T-helper 2 cell treated with Interferon-gamma antibody and Interleukin-4, amounts not matched to agents 100 ng/mL and 5 ng/mL, for 36 hours (primary cell): ENCODE measurements at regions not wholly inside any gene's neighbourhood (a gene's known extent, or its start where the extent isn't known, plus 50 kb on each side); places are given as distances from the start of the nearest gene placed in this dataset.

ENCODE experiments used
- intact Hi-C: fragments of 100-400 bp; cut with micrococcal nuclease; formaldehyde crosslinking; loops from one replicate; pipeline ENCODE4 v1.15.1; 2023

DNA sequence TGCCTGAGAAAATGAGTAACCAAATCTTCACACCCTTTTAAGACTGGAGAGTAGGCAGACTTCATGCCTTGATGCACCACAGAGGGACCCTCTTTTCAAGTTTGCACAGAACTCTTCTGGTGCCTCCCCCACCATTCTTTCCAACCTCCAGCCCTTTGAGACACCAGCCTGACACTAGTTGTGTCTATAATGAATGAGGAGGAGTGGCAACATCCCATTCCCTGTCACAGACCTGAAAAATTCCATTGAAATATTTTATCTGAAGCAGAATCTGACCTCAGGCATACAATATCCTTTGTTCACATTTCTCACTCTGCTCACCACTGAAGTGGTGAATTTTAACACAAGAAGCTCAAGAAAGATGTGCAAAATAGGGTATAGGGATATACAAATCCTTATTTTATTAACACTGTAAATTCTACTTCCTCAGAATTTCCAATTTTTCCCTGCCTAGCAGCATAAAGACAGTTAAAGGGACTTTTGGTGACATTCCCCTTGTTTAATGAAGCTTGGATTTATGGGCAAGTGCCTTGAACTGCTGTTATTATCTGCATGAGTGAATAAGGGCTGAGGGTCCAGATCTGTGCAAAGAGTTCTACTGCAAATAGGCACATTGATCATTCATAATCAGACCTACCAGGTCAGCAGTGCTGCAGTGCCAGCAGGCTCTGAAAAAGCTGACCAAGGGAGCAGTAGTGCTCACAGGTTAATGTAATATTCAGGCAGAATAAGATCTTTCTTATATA lies 149.9 kb upstream of the PAQR3 start:
- intact Hi-C loops, result no loop called here

DNA sequence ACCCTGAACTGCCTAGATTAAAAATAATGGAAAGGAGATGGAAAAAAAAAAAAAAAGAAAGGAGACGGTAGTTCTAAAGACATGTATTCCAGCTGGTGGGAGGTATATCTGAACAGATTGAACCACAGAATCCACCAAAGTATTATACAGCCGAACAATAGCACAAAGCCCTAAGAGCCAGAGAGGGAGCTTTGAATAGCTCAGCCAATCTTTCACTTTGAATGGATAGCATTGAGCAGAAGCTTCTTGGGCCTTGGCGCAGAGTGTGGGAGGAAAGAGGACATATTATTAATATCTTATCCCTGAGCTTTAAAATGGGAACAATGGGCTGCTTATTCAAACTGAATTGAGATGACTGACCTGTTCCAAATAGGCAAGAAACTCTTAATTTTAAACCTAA lies 147.8 kb upstream of the PAQR3 start:
- intact Hi-C loops, result no loop called here

DNA sequence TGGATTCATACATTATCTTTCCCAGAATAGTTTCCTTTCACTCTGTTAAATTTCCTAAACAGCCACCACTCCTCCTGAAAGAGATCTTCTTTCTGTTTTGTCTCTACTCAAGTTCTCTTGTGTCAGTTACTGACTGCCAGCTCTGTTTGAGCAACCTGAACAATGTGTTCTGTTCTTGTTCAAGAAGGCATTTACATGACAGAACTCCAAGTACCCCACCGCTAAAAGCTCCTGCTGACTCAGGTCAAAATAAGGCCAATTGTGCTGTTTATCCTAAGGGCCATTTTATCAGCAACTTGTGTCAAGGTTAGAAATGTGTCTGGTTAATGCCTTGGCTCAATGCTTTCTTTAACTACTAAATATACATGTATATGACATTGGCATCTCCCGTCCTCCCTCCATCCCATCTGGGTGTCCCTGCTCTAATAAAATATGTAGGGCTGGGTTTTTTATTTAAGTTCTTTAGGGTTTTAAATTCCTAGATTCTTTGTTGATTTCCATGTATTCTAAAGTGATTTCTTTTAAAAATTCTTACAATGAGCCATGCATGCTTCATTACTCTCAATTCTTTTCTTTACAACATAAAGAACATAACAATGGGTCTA lies 144.3 kb upstream of the PAQR3 start:
- intact Hi-C loops, result no loop called here

DNA sequence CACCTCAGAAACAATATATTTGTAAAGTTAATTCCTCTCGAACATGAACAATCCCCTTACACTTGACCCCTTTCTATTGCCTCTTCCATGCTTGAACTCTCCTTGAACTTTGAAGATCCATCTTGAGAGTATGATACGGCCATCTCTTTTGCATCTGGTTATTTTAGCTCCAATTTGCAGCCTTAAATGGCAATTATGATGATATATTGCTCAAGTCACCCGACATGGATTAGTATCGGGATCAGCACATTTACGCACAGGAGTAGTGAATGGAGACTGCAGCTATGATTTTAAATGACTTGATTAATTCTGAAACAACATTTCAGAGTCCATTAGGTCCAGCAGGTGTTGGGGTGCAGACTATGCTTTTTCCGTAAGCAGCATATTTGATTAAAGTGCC lies 143.8 kb upstream of the PAQR3 start:
- intact Hi-C loops, result no loop called here

DNA sequence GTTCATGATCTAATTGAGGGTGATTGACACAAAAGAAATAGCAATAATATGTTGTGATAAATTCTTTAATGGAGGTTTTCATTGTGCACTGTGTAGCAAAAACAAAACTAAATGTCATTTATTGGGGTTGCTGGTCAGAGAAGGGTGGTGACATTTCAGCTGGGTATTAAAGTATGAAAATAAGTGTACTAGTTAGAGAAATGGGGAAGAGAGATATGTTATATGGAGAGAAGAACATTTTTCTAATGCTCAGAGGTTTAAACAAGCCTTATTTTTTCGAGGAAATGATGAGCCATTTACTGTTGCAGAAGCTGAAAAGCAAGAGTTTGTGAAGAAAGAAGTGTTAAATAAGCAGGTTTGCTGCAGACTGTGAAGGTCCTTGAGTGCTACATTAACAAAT lies 142.7 kb upstream of the PAQR3 start:
- intact Hi-C loops, result no loop called here

DNA sequence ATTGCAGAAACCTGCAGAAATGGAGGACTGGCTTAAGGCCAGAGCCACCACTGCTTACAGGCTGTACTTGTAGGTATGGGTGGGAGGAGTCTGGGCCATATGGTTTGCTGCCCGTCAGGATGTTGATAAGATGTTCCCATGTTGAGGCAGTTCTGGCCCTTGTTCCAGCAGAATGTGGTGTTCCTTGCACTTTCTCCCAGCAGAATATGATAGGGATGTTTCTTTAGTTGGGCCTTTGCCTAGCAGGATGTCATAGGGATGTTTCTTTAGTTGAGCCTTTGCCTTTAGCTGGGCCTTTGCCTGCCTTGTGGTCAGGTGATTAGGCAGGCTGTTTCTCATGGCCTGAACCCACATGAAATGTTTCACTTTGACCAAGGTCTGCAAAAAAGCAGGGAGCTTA lies 139.1 kb upstream of the PAQR3 start:
- intact Hi-C loops, result no loop called here

DNA sequence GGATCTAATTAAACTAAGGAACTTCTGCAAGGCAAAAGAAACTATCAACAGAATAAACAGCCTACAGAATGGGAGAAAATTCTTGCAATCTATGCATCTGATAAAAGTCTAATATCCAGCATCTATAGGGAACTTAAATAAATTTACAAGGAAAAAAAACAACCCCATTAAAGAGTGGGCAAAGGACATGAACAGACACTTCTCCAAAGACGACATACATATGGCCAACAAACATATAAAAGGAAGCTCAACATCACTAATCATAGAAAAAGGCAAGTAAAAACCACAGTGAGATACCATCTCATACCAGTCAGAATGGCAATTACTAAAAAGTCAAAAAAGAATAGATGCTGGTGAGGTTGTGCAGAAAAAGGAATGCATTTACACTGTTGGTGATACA lies 134.8 kb upstream of the PAQR3 start:
- intact Hi-C loops, result no loop called here

DNA sequence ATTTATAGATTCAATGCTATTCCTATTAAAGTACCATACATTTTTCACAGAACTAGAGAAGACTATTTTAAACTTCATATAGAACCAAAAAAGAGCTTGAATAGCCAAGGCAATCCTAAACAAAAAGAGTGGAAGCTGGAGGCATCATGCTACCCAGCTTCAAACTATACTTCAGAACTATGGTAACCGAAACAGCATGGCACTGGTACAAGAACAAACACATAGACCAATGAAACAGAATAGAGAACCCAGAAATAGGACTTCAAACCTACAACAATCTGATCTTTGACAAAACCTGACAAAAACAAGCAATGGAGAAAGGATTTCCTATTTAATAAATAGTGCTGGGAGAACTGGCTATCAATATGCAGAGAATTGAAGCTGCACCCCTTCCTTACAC lies 134.2 kb upstream of the PAQR3 start:
- intact Hi-C loops, result no loop called here

DNA sequence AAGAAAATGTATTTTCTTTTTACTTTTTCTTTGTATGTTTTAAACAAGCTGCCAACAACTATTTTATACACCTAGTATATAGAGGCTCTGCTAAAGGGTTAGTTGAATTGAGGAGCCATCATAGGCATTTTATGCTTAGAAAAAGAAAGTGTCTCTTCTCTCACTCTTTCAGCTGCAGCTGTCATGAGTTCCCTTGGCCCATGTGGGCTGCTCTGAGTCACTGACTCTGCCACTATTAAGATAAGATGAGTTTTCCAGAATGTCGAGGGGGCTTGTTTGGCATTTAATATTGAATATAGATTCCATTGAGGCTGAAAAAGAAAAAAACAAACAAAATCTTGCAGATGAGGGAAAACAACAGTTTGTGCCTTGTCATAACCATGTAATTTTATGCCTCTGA lies 126.0 kb upstream of the PAQR3 start:
- intact Hi-C loops, result loop anchor here (5.0 kb wide), 1 partner anchor 1882 kb away; no protein-coding TSS in a partner anchor

DNA sequence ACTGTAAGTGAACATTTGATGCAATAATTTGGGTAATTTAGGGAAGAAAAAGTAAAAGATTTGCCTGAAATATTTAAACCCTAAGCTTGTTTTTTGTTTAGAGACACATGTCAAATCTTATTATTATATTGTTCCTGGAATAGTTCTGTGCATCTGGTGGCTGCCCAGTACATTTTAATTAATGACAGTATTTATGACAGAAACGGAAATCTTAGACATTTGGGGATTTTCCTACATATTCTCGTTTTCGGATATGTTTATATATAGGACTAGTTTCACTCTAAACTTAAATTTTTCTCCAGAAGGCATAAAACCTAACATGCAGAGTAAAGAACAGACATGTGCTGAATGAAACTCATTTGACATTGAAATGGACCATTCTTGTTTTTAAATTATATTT lies 125.6 kb upstream of the PAQR3 start:
- intact Hi-C loops, result loop anchor here (5.0 kb wide), 1 partner anchor 1882 kb away; no protein-coding TSS in a partner anchor

DNA sequence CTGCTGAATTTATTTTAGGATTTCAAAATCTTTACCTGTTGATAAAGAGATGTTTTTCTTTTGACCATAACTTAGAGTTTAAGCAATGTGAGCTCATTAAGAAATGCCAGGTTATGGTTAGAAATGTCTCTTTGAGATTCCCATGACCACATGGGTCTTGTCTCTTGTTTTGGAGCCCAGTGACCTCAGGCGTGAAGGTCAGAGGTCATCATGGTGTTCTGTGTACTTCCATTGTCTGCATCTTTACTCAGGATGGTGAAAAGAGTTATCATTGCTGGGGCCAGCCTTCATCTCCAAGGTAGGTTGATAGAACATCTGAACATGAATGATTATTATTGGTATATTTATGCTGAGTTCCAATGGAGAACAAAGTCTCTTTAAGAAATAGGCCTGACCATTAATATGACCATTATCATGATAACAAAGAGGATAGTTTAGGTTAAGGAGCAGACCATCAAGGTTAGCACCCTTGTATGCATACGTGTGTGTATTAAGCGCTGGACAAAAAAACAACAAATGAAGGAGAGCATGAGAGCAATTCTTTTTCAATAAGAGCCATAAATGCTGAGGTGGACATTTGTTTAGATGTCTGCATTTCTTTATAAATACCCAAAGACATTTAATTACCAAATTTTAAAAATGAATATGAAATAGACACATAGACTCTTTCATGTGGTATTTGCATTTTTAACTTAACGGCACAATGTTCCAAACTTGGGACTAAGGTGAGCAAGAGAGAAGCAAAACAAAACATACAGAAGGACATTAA lies 120.6 kb upstream of the PAQR3 start:
- intact Hi-C loops, result no loop called here

DNA sequence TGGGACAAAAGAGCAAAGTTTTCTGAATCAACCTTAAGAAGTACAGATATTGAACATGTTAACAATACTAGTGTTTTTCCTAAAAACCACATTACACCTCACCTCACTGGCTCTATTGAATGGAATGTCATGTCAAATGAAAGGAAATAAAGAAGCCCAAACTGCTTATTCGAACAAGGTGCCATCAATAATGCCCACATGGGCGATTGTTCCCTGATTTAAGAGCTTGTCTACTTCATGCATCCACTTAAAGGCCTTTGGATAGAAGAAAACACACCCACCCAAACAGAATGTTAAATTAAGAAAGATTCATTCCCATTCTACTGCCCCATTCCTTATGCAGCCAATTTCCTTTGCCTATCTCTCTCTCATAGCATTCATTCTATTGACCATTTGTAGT lies 118.5 kb upstream of the PAQR3 start:
- intact Hi-C loops, result no loop called here

DNA sequence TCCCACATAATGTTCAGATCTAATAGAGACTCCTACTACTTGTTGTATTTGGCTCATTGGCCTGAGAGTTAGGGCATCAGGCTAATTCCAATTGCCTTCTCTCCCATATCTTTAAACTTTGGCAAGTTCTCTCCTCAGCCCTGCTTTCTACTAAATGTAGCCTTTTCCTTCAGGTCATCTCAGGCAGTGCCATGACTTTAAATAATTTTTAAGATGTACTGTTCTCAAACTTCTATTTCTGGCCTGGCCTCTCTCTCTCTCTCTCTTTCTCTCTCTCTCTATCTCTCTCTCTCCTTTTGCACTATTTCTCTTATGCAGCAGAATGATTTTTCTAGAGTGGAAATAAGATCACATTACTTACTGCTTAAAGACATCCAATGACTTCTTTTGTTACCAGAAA lies 114.5 kb upstream of the PAQR3 start:
- intact Hi-C loops, result no loop called here

DNA sequence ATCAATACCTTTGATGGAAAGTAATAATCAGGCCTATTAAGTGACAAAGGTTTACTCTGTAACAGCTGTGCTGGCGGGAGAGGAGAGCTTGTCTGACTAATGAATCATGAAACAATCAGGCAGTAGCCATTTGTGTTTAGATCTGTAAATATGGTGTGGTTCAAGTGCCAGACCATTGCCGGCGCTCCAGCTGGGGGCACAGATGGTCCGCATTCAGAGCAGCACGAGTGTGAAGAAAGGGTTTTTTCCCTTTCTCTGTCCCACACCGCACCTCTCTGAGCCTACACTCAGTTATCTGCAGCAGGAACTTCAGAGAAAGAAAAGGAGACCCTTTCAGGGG lies 111.3 kb upstream of the PAQR3 start:
- intact Hi-C loops, result no loop called here

DNA sequence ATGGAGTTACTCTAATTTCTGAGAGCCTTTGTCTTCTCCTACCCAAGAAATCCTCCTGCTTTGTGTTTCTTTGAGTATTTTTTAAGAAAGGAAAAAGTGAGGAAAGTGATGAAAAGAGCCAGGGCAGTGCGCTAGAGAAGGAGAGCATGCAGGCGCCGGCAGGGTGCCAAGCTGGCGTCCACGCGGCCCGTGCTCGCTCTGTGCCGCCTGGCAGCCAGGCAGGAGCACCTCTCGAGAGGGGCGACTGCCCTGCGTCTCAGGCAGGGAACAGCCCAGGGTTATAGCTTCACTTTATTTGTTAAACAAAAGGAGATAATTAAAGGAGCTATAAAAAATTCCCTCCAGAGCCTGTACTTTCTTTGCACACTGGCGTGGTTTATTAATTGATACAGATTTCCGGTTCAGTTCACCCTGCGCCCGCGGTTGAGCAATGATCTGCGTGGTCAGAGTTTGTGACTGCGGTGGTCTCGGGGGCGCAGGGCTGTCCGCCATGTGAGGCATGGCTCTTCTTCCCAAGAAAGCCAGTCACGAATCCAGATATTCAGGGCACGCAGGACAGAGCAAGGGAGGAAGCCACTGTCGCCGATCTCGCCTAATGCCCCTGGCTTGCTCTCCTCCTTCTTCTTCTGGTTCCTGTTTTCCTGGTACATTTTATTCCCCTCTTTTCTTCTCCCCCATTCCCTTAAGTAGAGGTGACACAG lies 110.8 kb upstream of the PAQR3 start:
- intact Hi-C loops, result no loop called here

DNA sequence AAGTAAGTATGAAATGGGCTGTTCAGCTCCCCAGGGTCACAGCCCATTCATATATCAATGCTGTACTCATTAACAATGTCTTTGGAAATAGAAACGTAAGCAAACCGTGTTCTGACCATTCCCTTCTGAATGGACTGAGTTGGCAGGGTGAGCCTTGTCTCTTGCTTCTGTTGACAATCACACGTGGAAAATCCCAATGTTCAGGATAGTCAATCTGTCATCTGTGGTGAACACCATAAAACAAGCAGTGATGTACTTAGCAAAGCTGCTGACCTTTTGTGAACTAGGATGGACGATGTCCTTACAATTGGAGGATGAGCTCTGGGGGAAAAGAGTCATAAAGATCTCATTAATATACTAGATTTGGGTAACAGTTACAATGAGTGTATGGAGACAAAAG lies 109.6 kb upstream of the PAQR3 start:
- intact Hi-C loops, result no loop called here

DNA sequence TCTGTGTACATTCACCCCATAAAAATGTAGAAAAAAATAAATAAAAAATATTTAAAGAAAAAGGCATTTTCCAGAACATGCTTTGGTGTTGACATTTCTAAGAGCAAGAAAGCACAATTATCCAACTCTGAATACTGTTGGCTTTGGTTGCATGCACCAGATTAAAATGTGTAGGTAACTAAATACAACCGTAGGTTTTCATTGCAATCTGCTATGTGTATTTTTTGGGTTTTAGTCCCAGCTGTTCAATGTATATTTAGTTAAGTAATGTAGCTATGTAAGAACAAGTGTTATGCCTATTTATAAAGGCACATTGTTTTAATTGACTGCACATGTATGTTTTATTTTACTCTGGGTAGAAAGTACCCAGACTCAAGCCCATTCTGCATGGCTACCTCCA lies 108.1 kb upstream of the PAQR3 start:
- intact Hi-C loops, result no loop called here

DNA sequence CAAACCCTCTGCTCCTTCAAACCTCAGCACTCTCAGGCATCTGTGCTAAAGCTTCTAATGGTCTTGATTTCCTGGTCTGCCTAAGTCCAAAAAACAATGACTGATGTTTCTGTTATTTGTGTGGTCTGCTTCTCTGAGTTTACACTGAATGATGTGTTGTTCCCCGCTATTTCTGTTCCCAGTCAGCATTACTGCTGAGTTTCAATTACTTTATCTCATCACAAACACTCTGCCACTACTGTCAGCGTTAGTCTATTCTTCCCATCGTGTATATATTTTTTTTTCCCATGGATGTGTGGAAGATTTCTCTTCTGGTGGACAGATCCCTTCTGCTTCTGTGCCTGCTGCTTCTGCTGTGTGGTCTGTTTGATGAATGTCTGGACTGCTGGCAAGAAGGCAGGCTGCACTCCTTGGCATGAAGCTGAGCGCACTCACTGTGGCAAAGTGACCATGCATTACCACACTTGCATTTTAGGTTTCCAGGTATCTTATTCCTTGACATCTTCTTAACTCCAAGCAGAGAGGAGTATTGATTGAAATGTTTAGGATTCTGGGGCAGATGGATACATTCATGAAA lies 106.9 kb upstream of the PAQR3 start:
- intact Hi-C loops, result no loop called here

DNA sequence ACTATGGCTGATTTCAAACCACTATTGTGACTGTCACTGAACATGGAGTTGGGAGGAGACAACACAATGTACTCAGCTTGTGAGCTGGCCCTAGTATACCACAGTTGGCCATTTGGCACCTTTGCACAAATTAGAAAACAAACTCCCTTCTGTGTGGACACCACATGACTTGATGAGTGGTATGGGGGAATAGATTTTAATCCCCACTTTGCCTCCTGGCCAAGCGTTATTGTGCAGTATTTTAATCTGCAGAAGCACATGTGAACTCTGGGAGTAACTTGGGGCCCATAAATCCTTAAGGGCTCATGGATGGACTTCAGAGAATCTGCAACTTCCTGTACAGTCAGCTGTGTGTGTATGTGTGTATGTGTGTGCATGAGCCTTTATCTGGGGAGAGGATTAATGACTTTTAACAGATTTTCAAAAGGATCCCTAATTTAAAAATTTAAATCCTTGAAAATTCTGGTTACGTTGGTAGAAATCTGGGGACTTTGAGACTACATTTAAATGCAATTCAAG lies 105.0 kb upstream of the PAQR3 start:
- intact Hi-C loops, result no loop called here

DNA sequence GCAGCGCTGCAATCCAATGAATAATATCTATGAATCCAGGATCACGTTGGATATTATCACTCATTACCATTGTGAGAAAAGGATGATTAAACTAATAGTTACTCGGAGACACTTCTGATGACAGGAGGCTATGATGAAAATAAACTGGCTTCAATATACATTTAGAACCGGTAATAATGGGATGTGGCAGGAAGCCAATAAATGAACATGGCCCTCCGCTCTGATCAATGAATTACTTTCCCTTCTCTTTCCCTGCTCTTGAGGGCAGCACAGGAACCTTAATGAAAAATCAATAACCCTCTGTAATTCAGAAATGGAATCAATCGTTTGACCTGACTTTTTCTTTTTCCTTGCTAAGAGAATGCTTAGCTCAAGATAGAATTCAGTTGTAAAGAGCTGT lies 103.9 kb upstream of the PAQR3 start:
- intact Hi-C loops, result loop anchor here (2.0 kb wide), 1 partner anchor 1172 kb away; no protein-coding TSS in a partner anchor

DNA sequence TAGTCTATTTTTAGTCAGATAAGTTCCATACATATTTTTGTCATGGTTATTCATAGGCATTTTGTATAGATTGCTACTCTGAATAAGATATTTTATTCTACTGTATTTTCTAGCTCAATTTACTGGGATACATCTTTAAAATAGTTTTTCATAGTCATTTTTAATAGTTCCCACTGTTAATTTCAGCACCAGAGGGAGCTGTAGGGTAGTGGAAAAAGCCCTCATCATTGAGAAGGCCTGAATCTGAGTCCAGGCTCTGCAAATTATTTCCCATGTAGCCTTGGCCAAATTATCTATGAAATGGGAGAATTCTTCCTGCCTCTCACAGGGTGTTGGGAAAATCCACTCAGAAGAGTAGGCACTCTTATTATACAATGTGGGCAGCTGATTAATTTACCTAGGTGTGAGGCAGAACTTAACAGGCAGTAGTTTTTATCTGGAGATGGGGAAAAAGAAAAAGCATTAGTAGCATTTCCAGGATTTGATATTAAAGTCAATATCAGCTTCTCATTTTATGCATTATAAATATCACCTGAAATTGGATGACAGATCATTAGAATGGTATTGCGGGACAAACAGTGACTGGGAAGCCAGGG lies 102.9 kb upstream of the PAQR3 start:
- intact Hi-C loops, result loop anchor here (2.0 kb wide), 1 partner anchor 1173 kb away; no protein-coding TSS in a partner anchor
